GM12892 (cell line): ENCODE measurements at regions not wholly inside any gene's neighbourhood (a gene's known extent, or its start where the extent isn't known, plus 50 kb on each side); places are given as distances from the start of the nearest gene placed in this dataset.

Experiments used
- POLR2A ChIP-seq: IDR thresholded peaks from 2 replicates; pipeline ENCODE4 v1.6.1; 2011; ENCODE audit warnings: low read depth, low read length, control low read depth
- POLR2AphosphoS5 ChIP-seq: IDR thresholded peaks from 2 replicates; pipeline ENCODE4 v1.6.1; 2011; ENCODE audit warnings: low read depth, low read length, control low read depth

GRCh38 chr13:53601113-53601512 lies 572.5 kb downstream of the OLFM4 start:
- no peak for TF ChIP-seq POLR2AphosphoS5
- no peak for TF ChIP-seq POLR2A
